ENCODE measurements at regions not wholly inside any gene's neighbourhood (a gene's known extent, or its start where the extent isn't known, plus 50 kb on each side); places are given as distances from the start of the nearest gene placed in this dataset.

DNA sequence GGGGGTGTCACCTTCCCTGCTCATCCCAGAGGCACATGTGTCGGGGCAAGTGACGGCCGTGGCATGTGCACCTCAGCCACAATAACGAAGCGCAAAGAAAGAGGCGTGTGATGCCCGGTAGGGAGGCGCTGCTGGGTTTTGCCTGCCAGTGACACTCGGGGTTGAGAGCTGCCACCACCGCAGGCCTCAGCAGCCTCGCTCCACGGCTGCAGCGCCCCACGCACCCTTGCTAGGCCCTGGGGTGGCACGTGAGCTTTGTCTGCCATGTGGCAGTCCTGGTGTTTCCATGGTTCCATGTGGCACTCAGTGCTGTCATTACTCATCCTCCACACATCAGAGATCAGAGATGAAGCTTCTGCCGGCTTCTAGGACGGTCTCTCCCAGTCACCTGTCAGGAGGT, 136.0 kb upstream of the AGAP1 start:
- no peaks in the 10 kb centered on the region for H3K9me2 ChIP-seq (ENCODE audit: low read depth, low read length)
- H3K9me3 ChIP-seq (ENCODE audit: low read length): no peaks in the 10 kb centered on the region
- H2AFZ ChIP-seq (ENCODE audit: low read length): no peak overlapping the region

DNA sequence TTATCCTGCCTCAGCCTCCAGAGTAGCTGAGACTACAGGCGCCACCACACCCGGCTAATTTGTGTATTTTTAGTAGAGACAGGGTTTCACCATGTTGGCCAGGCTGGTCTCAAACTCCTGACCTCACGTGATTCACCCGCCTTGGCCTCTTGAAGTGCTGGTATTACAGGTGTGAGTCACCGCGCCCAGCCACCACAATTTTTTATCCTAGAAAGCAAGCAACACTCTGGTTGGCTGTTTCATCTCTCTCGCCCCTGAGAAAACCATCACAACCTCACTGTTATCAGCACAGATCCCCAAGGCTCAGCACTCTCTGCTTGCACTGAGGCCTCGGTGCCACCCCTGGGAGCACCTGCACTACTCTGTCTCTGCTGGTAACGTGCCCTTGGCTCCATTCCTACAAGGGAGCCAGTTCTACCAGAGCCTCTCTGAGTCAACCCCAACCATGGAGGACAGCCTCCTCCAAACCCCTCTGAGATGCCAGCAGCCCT, 134.8 kb upstream of the AGAP1 start:
- Histone ChIP-seq H3K9me2 (ENCODE audit: low read depth, low read length) (no peaks in the 10 kb centered on the region), H2AFZ (ENCODE audit: low read length) (no peak overlapping the region), H3F3A (ENCODE audit: insufficient read depth, low read length) (no peaks in the 10 kb centered on the region), H3K27ac (ENCODE audit: low read depth, low read length, poor library complexity, severe bottlenecking) (no peak overlapping the region), H3K9ac (ENCODE audit: low read length) (no peak overlapping the region), H3K79me2 (ENCODE audit: insufficient read depth, low read length) (no peaks in the 10 kb centered on the region), H3K4me2 (ENCODE audit: low read length) (no peak overlapping the region), H3K27me3 (ENCODE audit: insufficient read depth, low read length) (no peaks in the 10 kb centered on the region; the same call in 1 of the 2 replicates), H3K4me3 (ENCODE audit: low read depth, low read length, poor library complexity, severe bottlenecking) (no peak overlapping the region), H3K4me1 (ENCODE audit: insufficient read depth, low read length, severe bottlenecking) (no peaks in the 10 kb centered on the region), H3K36me3 (ENCODE audit: insufficient read depth, low read length) (no peaks in the 10 kb centered on the region), H4K20me1 (ENCODE audit: insufficient read depth, low read length) (no peaks in the 10 kb centered on the region), H3K9me3 (ENCODE audit: low read length) (no peaks in the 10 kb centered on the region)
- TF ChIP-seq, protein P1, sequence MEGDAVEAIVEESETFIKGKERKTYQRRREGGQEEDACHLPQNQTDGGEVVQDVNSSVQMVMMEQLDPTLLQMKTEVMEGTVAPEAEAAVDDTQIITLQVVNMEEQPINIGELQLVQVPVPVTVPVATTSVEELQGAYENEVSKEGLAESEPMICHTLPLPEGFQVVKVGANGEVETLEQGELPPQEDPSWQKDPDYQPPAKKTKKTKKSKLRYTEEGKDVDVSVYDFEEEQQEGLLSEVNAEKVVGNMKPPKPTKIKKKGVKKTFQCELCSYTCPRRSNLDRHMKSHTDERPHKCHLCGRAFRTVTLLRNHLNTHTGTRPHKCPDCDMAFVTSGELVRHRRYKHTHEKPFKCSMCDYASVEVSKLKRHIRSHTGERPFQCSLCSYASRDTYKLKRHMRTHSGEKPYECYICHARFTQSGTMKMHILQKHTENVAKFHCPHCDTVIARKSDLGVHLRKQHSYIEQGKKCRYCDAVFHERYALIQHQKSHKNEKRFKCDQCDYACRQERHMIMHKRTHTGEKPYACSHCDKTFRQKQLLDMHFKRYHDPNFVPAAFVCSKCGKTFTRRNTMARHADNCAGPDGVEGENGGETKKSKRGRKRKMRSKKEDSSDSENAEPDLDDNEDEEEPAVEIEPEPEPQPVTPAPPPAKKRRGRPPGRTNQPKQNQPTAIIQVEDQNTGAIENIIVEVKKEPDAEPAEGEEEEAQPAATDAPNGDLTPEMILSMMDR (IDR thresholded peaks at IDR 0.05; ENCODE audit: low read length): no peak
- TF ChIP-seq EZH2 (IDR thresholded peaks at IDR 0.05; ENCODE audit: borderline replicate concordance, low read length): no peak

More for the DNA sequence above, 136.0 kb upstream of the AGAP1 start:
- no peak overlapping the region for H3K4me3 ChIP-seq (ENCODE audit: low read depth, low read length, poor library complexity, severe bottlenecking)
- TF ChIP-seq EZH2 (IDR thresholded peaks at IDR 0.05; ENCODE audit: borderline replicate concordance, low read length): no peak
- TF ChIP-seq, protein P1 (IDR thresholded peaks at IDR 0.05; ENCODE audit: low read length): no peak
- no peaks in the 10 kb centered on the region for H4K20me1 ChIP-seq (ENCODE audit: insufficient read depth, low read length)
- no peak overlapping the region for H3K9ac ChIP-seq (ENCODE audit: low read length)
- H3K27me3 ChIP-seq (ENCODE audit: insufficient read depth, low read length): no peaks in the 10 kb centered on the region; the same call in 1 of the 2 replicates
- no peak overlapping the region for H3K27ac ChIP-seq (ENCODE audit: low read depth, low read length, poor library complexity, severe bottlenecking)
- H3K79me2 ChIP-seq (ENCODE audit: insufficient read depth, low read length): no peaks in the 10 kb centered on the region
- no peak overlapping the region for H3K4me2 ChIP-seq (ENCODE audit: low read length)
- no peaks in the 10 kb centered on the region for H3F3A ChIP-seq (ENCODE audit: insufficient read depth, low read length)
- H3K4me1 ChIP-seq (ENCODE audit: insufficient read depth, low read length, severe bottlenecking): no peaks in the 10 kb centered on the region
- H3K36me3 ChIP-seq (ENCODE audit: insufficient read depth, low read length): no peaks in the 10 kb centered on the region

DNA sequence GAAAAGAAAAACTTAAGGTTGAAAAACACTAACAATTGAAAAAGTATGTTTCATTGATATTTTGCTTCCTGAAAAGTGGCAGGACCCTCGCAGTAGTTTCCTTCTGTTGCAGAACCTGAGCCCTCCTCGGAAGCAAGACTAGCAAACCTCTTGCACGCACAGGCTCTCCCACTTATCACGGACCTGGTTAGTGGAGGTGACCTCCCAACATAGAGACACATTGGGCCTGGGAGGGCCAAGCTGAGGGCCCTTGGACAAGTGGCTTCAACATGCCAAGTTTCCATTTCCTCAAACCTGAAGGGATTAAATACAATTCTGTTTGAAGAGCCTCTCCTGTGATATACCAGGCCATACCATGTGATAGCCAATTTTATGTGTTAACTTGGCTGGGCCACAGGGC, 133.4 kb upstream of the AGAP1 start:
- Histone ChIP-seq H4K20me1 (ENCODE audit: insufficient read depth, low read length) (no peaks in the 10 kb centered on the region), H3F3A (ENCODE audit: insufficient read depth, low read length) (no peaks in the 10 kb centered on the region)

More for the DNA sequence above, 133.4 kb upstream of the AGAP1 start:
- Histone ChIP-seq H3K79me2 (ENCODE audit: insufficient read depth, low read length) (no peaks in the 10 kb centered on the region), H3K4me2 (ENCODE audit: low read length) (no peak overlapping the region), H3K4me1 (ENCODE audit: insufficient read depth, low read length, severe bottlenecking) (no peaks in the 10 kb centered on the region), H3K9me2 (ENCODE audit: low read depth, low read length) (no peaks in the 10 kb centered on the region), H3K27ac (ENCODE audit: low read depth, low read length, poor library complexity, severe bottlenecking) (no peak overlapping the region), H2AFZ (ENCODE audit: low read length) (no peak overlapping the region), H3K9me3 (ENCODE audit: low read length) (no peaks in the 10 kb centered on the region), H3K36me3 (ENCODE audit: insufficient read depth, low read length) (no peaks in the 10 kb centered on the region), H3K4me3 (ENCODE audit: low read depth, low read length, poor library complexity, severe bottlenecking) (no peak overlapping the region), H3K9ac (ENCODE audit: low read length) (no peak overlapping the region), H3K27me3 (ENCODE audit: insufficient read depth, low read length) (no peaks in the 10 kb centered on the region; the same call in 1 of the 2 replicates)
- TF ChIP-seq, protein P1 (IDR thresholded peaks at IDR 0.05; ENCODE audit: low read length): no peak
- TF ChIP-seq EZH2 (IDR thresholded peaks at IDR 0.05; ENCODE audit: borderline replicate concordance, low read length): no peak
